Breast epithelium (tissue), 4 donors: ENCODE measurements at regions not wholly inside any gene's neighbourhood (a gene's known extent, or its start where the extent isn't known, plus 50 kb on each side); places are given as distances from the start of the nearest gene placed in this dataset.

Source experiments
- DNase-seq, 2 donors: peaks; one replicate each; pipeline ENCODE4 v3.0.0-alpha.2; 2019; ENCODE audit warnings: low spot score in 2 of 2
- H3K27ac ChIP-seq, 2 donors: fragments of 200-600 bp; sonication (generic) in 1 of 2; one replicate each; pipeline ENCODE4 v1.5.1; 2016 to 2019; ENCODE audit warnings: mild to moderate bottlenecking in 1 of 2
- H3K27me3 ChIP-seq, 2 donors: fragments of 200-600 bp; sonication (generic) in 1 of 2; one replicate each; pipeline versions ENCODE4 v1.5.1 to v1.6.0; 2017 to 2019; ENCODE audit warnings: control low read depth in 1 of 2, mild to moderate bottlenecking in 1 of 2
- H3K36me3 ChIP-seq: fragments of 200-600 bp; one replicate; pipeline ENCODE4 v1.5.1; 2019
- H3K4me1 ChIP-seq, 2 donors: fragments of 200-600 bp; sonication (generic); one replicate each; pipeline ENCODE4 v1.5.1; 2016 to 2019; ENCODE audit warnings: control low read depth in 1 of 2
- H3K4me3 ChIP-seq, 3 donors: fragments of 200-600 bp; sonication (generic); 1 replicate in 2 of 3; 2 replicates in 1 of 3; pipeline ENCODE4 v1.5.1; 2016 to 2019; ENCODE audit warnings: mild to moderate bottlenecking in 3 of 3, moderate library complexity in 2 of 3
- H3K9me3 ChIP-seq, 2 donors: fragments of 200-600 bp; sonication (generic) in 1 of 2; one replicate each; pipeline ENCODE4 v1.5.1; 2016 to 2019; ENCODE audit warnings: control low read depth in 1 of 2
- POLR2A ChIP-seq: fragments of 450-650 bp; IDR thresholded peaks from one replicate; pipeline ENCODE4 v1.6.1; 2016; ENCODE audit warnings: antibody characterized with exemption, mild to moderate bottlenecking, moderate library complexity
- POLR2AphosphoS5 ChIP-seq, 3 donors: sonication (generic); formaldehyde crosslinking; IDR thresholded peaks; one replicate each; pipeline ENCODE4 v1.6.1; 2017; ENCODE audit warnings: antibody characterized with exemption in 3 of 3
- intact Hi-C: fragments of 100-400 bp; cut with DNase I; formaldehyde crosslinking; loops from one replicate; pipeline ENCODE4 v1.15.1; 2023; ENCODE audit warnings: low total_unique reads
- TF ChIP-seq, protein P1 (sequence below), 3 donors: fragments of 450-650 bp; IDR thresholded peaks; one replicate each; pipeline ENCODE4 v1.5.1; 2016 to 2017; ENCODE audit warnings: antibody characterized with exemption in 3 of 3, mild to moderate bottlenecking in 3 of 3, moderate library complexity in 3 of 3

DNA sequence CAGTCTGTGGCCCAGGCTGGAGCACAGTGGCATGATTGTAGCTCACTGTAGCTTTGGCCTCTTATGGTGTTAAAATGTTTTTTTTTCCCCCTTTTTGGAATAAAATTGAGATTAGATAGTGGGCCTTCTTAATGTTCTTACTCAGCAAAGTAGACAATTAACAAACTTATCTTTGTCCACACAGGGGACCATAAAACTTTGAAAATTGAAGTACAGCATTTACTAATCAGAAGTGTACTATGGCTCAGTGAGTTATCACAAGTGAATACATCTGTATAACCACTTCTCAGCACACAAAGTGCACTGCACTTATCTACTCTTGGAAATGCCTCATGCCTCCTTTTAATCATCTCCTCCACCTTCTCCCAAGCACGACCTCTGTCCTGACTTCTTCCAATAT, 218.9 kb downstream of the PRDM2 start:
- no peaks in the 10 kb centered on the region for H3K36me3 ChIP-seq
- no peak for DNase-seq
- intact Hi-C loops, result loop anchor here (5.0 kb wide), 1 partner anchor 728 kb away; no protein-coding TSS in a partner anchor
- no peaks in the 10 kb centered on the region for H3K4me1 ChIP-seq
- TF ChIP-seq POLR2AphosphoS5 (IDR thresholded peaks at IDR 0.05), result no peak
- TF ChIP-seq, protein P1, sequence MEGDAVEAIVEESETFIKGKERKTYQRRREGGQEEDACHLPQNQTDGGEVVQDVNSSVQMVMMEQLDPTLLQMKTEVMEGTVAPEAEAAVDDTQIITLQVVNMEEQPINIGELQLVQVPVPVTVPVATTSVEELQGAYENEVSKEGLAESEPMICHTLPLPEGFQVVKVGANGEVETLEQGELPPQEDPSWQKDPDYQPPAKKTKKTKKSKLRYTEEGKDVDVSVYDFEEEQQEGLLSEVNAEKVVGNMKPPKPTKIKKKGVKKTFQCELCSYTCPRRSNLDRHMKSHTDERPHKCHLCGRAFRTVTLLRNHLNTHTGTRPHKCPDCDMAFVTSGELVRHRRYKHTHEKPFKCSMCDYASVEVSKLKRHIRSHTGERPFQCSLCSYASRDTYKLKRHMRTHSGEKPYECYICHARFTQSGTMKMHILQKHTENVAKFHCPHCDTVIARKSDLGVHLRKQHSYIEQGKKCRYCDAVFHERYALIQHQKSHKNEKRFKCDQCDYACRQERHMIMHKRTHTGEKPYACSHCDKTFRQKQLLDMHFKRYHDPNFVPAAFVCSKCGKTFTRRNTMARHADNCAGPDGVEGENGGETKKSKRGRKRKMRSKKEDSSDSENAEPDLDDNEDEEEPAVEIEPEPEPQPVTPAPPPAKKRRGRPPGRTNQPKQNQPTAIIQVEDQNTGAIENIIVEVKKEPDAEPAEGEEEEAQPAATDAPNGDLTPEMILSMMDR (IDR thresholded peaks at IDR 0.05), result no peak
- TF ChIP-seq POLR2A, result no peak
- no peak overlapping the region for H3K4me3 ChIP-seq
- H3K27ac ChIP-seq, result no peak overlapping the region
- H3K9me3 ChIP-seq, result no peaks in the 10 kb centered on the region
- no peaks in the 10 kb centered on the region for H3K27me3 ChIP-seq

DNA sequence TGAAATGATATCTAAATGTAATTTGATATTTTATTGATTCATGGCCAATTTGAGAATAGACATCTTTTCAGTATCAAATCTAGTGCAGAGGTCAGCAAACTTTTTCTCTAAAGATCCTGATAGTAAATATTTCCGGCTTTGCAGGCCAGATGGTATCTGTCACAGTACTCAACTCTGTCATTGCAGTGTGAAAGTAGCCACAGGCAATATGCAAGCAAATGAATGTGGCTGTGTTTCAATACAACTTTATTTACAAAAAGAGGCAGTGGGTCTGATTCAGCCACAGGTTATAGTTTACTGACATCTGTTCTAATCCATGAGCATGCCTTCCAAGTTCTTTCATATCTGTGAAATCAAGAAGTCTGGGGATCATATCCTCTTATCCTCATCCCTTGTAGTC, 221.2 kb downstream of the PRDM2 start:
- Histone ChIP-seq H3K27me3 (no peaks in the 10 kb centered on the region), H3K4me1 (no peaks in the 10 kb centered on the region), H3K27ac (no peak overlapping the region), H3K36me3 (no peaks in the 10 kb centered on the region), H3K4me3 (no peak overlapping the region), H3K9me3 (no peaks in the 10 kb centered on the region)
- no peak for TF ChIP-seq POLR2AphosphoS5 (IDR thresholded peaks at IDR 0.05)
- TF ChIP-seq, protein P1 (IDR thresholded peaks at IDR 0.05), result no peak
- no peak for TF ChIP-seq POLR2A
- DNase-seq, result no peak
- intact Hi-C loops, result no loop called here

DNA sequence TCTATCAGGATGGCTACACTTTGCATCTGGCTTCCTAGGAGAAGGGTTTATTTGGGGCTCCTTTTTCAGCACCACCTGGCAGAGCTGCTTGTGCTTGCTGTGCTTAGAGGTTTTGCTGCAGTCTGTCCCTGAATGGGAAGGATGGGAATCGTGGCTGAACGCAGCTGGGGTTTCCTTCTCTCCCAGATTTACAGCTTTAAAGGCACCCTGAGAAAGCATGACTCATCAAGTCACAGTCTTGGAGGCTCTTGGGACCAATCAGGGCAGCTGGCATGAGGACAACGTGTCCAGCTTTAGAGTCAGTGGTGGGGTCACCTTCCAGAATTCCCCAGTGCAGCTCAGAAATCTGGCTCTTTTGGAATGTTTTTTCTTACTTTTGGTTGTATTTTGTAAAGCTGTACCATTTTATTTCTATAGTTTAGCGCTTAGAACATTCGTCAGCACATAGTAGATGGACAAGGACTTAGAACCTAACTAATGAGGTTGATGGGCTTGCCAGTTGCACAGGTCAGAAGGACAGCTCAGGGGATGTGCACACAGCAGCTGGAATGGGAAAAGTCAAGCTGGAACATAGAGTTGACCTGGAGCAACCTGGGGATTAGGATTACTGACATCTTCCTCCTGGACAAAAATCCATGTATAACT, 222.6 kb downstream of the PRDM2 start:
- Histone ChIP-seq H3K27me3 (no peaks in the 10 kb centered on the region), H3K9me3 (no peaks in the 10 kb centered on the region), H3K4me3 (no peak overlapping the region), H3K27ac (no peak overlapping the region), H3K4me1 (no peaks in the 10 kb centered on the region), H3K36me3 (no peaks in the 10 kb centered on the region)
- no peak for TF ChIP-seq POLR2AphosphoS5 (IDR thresholded peaks at IDR 0.05)
- TF ChIP-seq POLR2A, result no peak
- TF ChIP-seq, protein P1 (IDR thresholded peaks at IDR 0.05), result no peak
- no peak for DNase-seq
- intact Hi-C loops, result no loop called here

DNA sequence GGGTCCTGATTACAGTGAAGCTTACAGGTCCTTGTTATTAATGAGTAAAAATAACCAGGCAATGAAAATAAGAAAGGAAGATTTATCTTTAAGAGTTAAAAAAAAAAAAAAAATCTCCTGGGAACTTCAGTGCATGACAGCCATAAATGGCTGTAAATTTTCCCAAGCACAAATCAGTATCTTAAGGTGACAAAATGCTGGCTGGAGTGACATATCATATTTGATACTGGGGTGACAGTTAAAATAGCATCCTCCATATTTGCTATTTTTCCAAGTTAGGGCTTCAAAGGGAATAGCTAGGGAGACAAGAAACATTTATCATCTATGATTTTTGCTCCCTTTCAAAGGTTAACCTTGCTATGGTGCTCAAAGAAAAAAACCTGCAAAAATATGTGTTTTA, 226.6 kb downstream of the PRDM2 start:
- TF ChIP-seq POLR2AphosphoS5 (IDR thresholded peaks at IDR 0.05), result no peak
- TF ChIP-seq, protein P1 (IDR thresholded peaks at IDR 0.05), result no peak
- Histone ChIP-seq H3K27me3 (no peaks in the 10 kb centered on the region), H3K27ac (no peak overlapping the region), H3K36me3 (no peaks in the 10 kb centered on the region), H3K4me1 (no peaks in the 10 kb centered on the region), H3K9me3 (no peaks in the 10 kb centered on the region), H3K4me3 (no peak overlapping the region)
- no peak for DNase-seq
- intact Hi-C loops, result no loop called here

DNA sequence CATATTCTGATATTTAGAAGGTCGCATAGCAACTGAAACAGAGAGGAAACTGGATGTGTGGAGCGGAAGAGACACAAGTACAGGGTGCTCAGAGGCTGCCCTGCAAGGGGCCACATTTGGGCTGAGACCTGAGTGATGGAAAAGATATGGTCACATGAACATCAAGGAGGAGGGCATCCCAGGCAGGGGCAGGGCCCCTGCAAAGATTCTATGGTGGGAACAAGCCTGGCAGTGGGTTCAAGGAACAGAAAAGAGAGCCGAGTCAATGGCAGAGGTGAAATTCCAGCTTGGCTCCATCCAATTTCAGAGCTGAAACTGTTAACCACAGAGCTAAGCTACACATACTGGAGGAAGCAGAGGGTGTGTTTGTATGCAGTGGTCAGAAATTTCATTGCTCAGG, 227.7 kb downstream of the PRDM2 start:
- no peak for TF ChIP-seq POLR2A
- no peak for TF ChIP-seq POLR2AphosphoS5 (IDR thresholded peaks at IDR 0.05)
- TF ChIP-seq, protein P1 (IDR thresholded peaks at IDR 0.05), result no peak
- Histone ChIP-seq H3K4me3 (no peak overlapping the region), H3K27ac (no peak overlapping the region), H3K27me3 (no peaks in the 10 kb centered on the region), H3K36me3 (no peaks in the 10 kb centered on the region), H3K4me1 (no peaks in the 10 kb centered on the region), H3K9me3 (no peaks in the 10 kb centered on the region)
- intact Hi-C loops, result no loop called here
- DNase-seq, result no peak
